ENCODE measurements at regions not wholly inside any gene's neighbourhood (a gene's known extent, or its start where the extent isn't known, plus 50 kb on each side); places are given as distances from the start of the nearest gene placed in this dataset.

GRCh38 chr4:162657966-162658365 lies 494.2 kb upstream of the FSTL5 start:
- H3K27ac ChIP-seq = no peak overlapping the region
- no peaks in the 10 kb centered on the region for H3K27me3 ChIP-seq
- no peaks in the 10 kb centered on the region for H3K36me3 ChIP-seq (replicated peaks in 1 of 2)
- no peak for TF ChIP-seq CTCF (IDR thresholded peaks at IDR 0.05)
- no peak for TF ChIP-seq POLR2A (IDR thresholded peaks at IDR 0.05)
- WGBS, 4 donors = 89 to 100% (median 98%) methylated on average over 1 of the region's 1 CpG
- intact Hi-C loops (cut with DNase I) = no loop called here
- no peak overlapping the region for H3K4me3 ChIP-seq
- no peaks in the 10 kb centered on the region for H3K9me3 ChIP-seq (replicated peaks in 1 of 3)
- H3K4me1 ChIP-seq (replicated peaks in 1 of 2) = no peaks in the 10 kb centered on the region
- no peak for DNase-seq

- no peaks in the 10 kb centered on the region for H3K36me3 ChIP-seq (replicated peaks in 1 of 2)
- H3K27me3 ChIP-seq = no peaks in the 10 kb centered on the region
- H3K9me3 ChIP-seq (replicated peaks in 1 of 3) = no peaks in the 10 kb centered on the region
- WGBS, 4 donors = 58 to 74% (median 69%) methylated on average over 1 of the region's 1 CpG
- intact Hi-C loops (cut with DNase I) = no loop called here
- no peak overlapping the region for H3K27ac ChIP-seq
- H3K4me3 ChIP-seq = no peak overlapping the region
- no peak for DNase-seq
- TF ChIP-seq CTCF (IDR thresholded peaks at IDR 0.05) (no peak), POLR2A (IDR thresholded peaks at IDR 0.05) (no peak)
- no peaks in the 10 kb centered on the region for H3K4me1 ChIP-seq (replicated peaks in 1 of 2)
Measured at GRCh38 chr4:162650166-162650565, 486.4 kb upstream of the FSTL5 start.

GRCh38 chr4:162645381-162645780 lies 481.6 kb upstream of the FSTL5 start:
- Histone ChIP-seq H3K4me3 (no peak overlapping the region), H3K4me1 (replicated peaks in 1 of 2) (no peaks in the 10 kb centered on the region), H3K36me3 (replicated peaks in 1 of 2) (no peaks in the 10 kb centered on the region), H3K27me3 (no peaks in the 10 kb centered on the region), H3K27ac (no peak overlapping the region), H3K9me3 (replicated peaks in 1 of 3) (no peaks in the 10 kb centered on the region)
- 49 to 52% (median 50%) methylated on average over 4 of the region's 4 CpGs for WGBS, 4 donors
- TF ChIP-seq POLR2A (IDR thresholded peaks at IDR 0.05) = no peak
- no peak for TF ChIP-seq CTCF (IDR thresholded peaks at IDR 0.05)
- intact Hi-C loops (cut with DNase I) = no loop called here
- no peak for DNase-seq

GRCh38 chr4:162644346-162644745 lies 480.5 kb upstream of the FSTL5 start:
- Histone ChIP-seq H3K27me3 (no peaks in the 10 kb centered on the region), H3K9me3 (replicated peaks in 1 of 3) (no peaks in the 10 kb centered on the region), H3K27ac (no peak overlapping the region), H3K4me3 (no peak overlapping the region), H3K4me1 (replicated peaks in 1 of 2) (no peaks in the 10 kb centered on the region), H3K36me3 (replicated peaks in 1 of 2) (no peaks in the 10 kb centered on the region)
- no peak for DNase-seq
- WGBS, 4 donors = 12 to 36% (median 23%) methylated on average over 1 of the region's 1 CpG
- intact Hi-C loops (cut with DNase I) = no loop called here
- TF ChIP-seq CTCF (IDR thresholded peaks at IDR 0.05) = no peak
- TF ChIP-seq POLR2A (IDR thresholded peaks at IDR 0.05) = no peak

All from adrenal gland (tissue), 9 donors.